GM19395 (cell line): ENCODE measurements at regions not wholly inside any gene's neighbourhood (a gene's known extent, or its start where the extent isn't known, plus 50 kb on each side); places are given as distances from the start of the nearest gene placed in this dataset.

Experiments
- ATAC-seq: cut with Tn5 transposase; IDR thresholded peaks from one replicate; pipeline ENCODE4 v1.9.1; 2021; ENCODE audit warnings: mild to moderate bottlenecking, moderate library complexity; ENCODE audit not compliant: unreplicated experiment

GRCh38 chr2:12299431-12299830 lies 417.3 kb upstream of the TRIB2 start:
- no peak for ATAC-seq

- no peak for ATAC-seq
These were observed 416.6 kb upstream of the TRIB2 start for GRCh38 chr2:12300019-12300602.

GRCh38 chr2:12300927-12301326 lies 415.8 kb upstream of the TRIB2 start:
- no peak for ATAC-seq

- ATAC-seq = no peak
These were observed 414.6 kb upstream of the TRIB2 start for GRCh38 chr2:12302140-12302539.

- no peak for ATAC-seq
These were observed 414.0 kb upstream of the TRIB2 start for GRCh38 chr2:12302691-12303090.

GRCh38 chr2:12303181-12304030 lies 413.3 kb upstream of the TRIB2 start:
- ATAC-seq = no peak

- ATAC-seq = no peak
These were observed 412.1 kb upstream of the TRIB2 start for GRCh38 chr2:12304564-12305171.

GRCh38 chr2:12305931-12306330 lies 410.8 kb upstream of the TRIB2 start:
- ATAC-seq = no peak

- ATAC-seq = no peak
These were observed 406.3 kb upstream of the TRIB2 start for GRCh38 chr2:12310399-12310798.

- ATAC-seq = no peak
These were observed 403.1 kb upstream of the TRIB2 start for GRCh38 chr2:12313445-12314126.

GRCh38 chr2:12314127-12314760 lies 402.5 kb upstream of the TRIB2 start:
- ATAC-seq = no peak

- no peak for ATAC-seq
These were observed 401.5 kb upstream of the TRIB2 start for GRCh38 chr2:12315224-12315623.

GRCh38 chr2:12316476-12316875 lies 400.3 kb upstream of the TRIB2 start:
- ATAC-seq = no peak

- no peak for ATAC-seq
These were observed 399.4 kb upstream of the TRIB2 start for GRCh38 chr2:12317286-12317685.

GRCh38 chr2:12317814-12318426 lies 398.8 kb upstream of the TRIB2 start:
- no peak for ATAC-seq

- no peak for ATAC-seq
These were observed 398.2 kb upstream of the TRIB2 start for GRCh38 chr2:12318427-12319057.

- no peak for ATAC-seq
These were observed 396.6 kb upstream of the TRIB2 start for GRCh38 chr2:12320027-12320734.

GRCh38 chr2:12320991-12321641 lies 395.6 kb upstream of the TRIB2 start:
- no peak for ATAC-seq

- ATAC-seq = no peak
These were observed 394.9 kb upstream of the TRIB2 start for GRCh38 chr2:12321886-12322285.
